ENCODE measurements at regions not wholly inside any gene's neighbourhood (a gene's known extent, or its start where the extent isn't known, plus 50 kb on each side); places are given as distances from the start of the nearest gene placed in this dataset.

- no peaks in the 10 kb centered on the region for H3K4me1 Mint-ChIP-seq (ENCODE audit: low read depth in 2 of 2)
- DNase-seq (ENCODE audit: low spot score) (no peak), ATAC-seq (no peak)
- no peak overlapping the region for H3K27ac Mint-ChIP-seq
- no peak overlapping the region for H3K4me3 Mint-ChIP-seq
- H3K36me3 Mint-ChIP-seq = no peaks in the 10 kb centered on the region
- H3K27me3 Mint-ChIP-seq = peaks cover 11 to 25% of the 10 kb centered on the region in 2 donors
- no peaks in the 10 kb centered on the region for H3K9me3 Mint-ChIP-seq
Observed at GRCh38 chr5:56686337-56687195, 128.8 kb upstream of the MAP3K1 start.

- Mint-ChIP-seq H3K4me1 (ENCODE audit: low read depth in 2 of 2) (no peaks in the 10 kb centered on the region), H3K36me3 (no peaks in the 10 kb centered on the region), H3K9me3 (no peaks in the 10 kb centered on the region), H3K27me3 (peaks cover 11 to 20% of the 10 kb centered on the region in 2 donors), H3K4me3 (no peak overlapping the region), H3K27ac (no peak overlapping the region)
- ATAC-seq (no peak), DNase-seq (ENCODE audit: low spot score) (no peak)
Observed at GRCh38 chr5:56685503-56686217, 129.7 kb upstream of the MAP3K1 start.

GRCh38 chr5:56684159-56684558 is 131.2 kb upstream of the MAP3K1 start:
- ATAC-seq (no peak), DNase-seq (ENCODE audit: low spot score) (no peak)
- no peak overlapping the region for H3K4me3 Mint-ChIP-seq
- no peaks in the 10 kb centered on the region for H3K9me3 Mint-ChIP-seq
- H3K27ac Mint-ChIP-seq = no peak overlapping the region
- H3K27me3 Mint-ChIP-seq = peaks cover 7 to 16% of the 10 kb centered on the region in 2 donors
- H3K4me1 Mint-ChIP-seq (ENCODE audit: low read depth in 2 of 2) = no peaks in the 10 kb centered on the region
- no peaks in the 10 kb centered on the region for H3K36me3 Mint-ChIP-seq

GRCh38 chr5:56683733-56684132 is 131.6 kb upstream of the MAP3K1 start:
- Mint-ChIP-seq H3K36me3 (no peaks in the 10 kb centered on the region), H3K27ac (no peak overlapping the region), H3K9me3 (no peaks in the 10 kb centered on the region), H3K4me1 (ENCODE audit: low read depth in 2 of 2) (no peaks in the 10 kb centered on the region), H3K4me3 (no peak overlapping the region), H3K27me3 (peaks cover 7 to 16% of the 10 kb centered on the region in 2 donors)
- DNase-seq (ENCODE audit: low spot score) = no peak
- ATAC-seq = no peak

GRCh38 chr5:56683281-56683680 is 132.1 kb upstream of the MAP3K1 start:
- Mint-ChIP-seq H3K27me3 (peaks cover 4 to 16% of the 10 kb centered on the region in 2 donors), H3K27ac (no peak overlapping the region), H3K36me3 (no peaks in the 10 kb centered on the region), H3K4me3 (no peak overlapping the region), H3K9me3 (no peaks in the 10 kb centered on the region), H3K4me1 (ENCODE audit: low read depth in 2 of 2) (no peaks in the 10 kb centered on the region)
- ATAC-seq = no peak
- no peak for DNase-seq (ENCODE audit: low spot score)

GRCh38 chr5:56681346-56681745 is 134.0 kb upstream of the MAP3K1 start:
- Mint-ChIP-seq H3K4me1 (ENCODE audit: low read depth in 2 of 2) (no peaks in the 10 kb centered on the region), H3K4me3 (no peak overlapping the region), H3K9me3 (no peaks in the 10 kb centered on the region), H3K27me3 (peaks cover 2 to 6% of the 10 kb centered on the region in 2 donors), H3K27ac (no peak overlapping the region), H3K36me3 (no peaks in the 10 kb centered on the region)
- ATAC-seq (no peak), DNase-seq (ENCODE audit: low spot score) (no peak)

- no peaks in the 10 kb centered on the region for H3K9me3 Mint-ChIP-seq
- H3K36me3 Mint-ChIP-seq = no peaks in the 10 kb centered on the region
- H3K4me1 Mint-ChIP-seq (ENCODE audit: low read depth in 2 of 2) = no peaks in the 10 kb centered on the region
- ATAC-seq = no peak
- peaks cover 2 to 6% of the 10 kb centered on the region in 2 donors for H3K27me3 Mint-ChIP-seq
- H3K27ac Mint-ChIP-seq = no peak overlapping the region
- no peak for DNase-seq (ENCODE audit: low spot score)
- no peak overlapping the region for H3K4me3 Mint-ChIP-seq
Observed at GRCh38 chr5:56680731-56681130, 134.6 kb upstream of the MAP3K1 start.

- no peaks in the 10 kb centered on the region for H3K9me3 Mint-ChIP-seq
- no peak for ATAC-seq
Observed at GRCh38 chr5:56677690-56678305, 137.6 kb upstream of the MAP3K1 start.

GRCh38 chr5:56676091-56676768 is 139.1 kb upstream of the MAP3K1 start:
- H3K27ac Mint-ChIP-seq = no peak overlapping the region

More at GRCh38 chr5:56677690-56678305, 137.6 kb upstream of the MAP3K1 start:
- no peak overlapping the region for H3K4me3 Mint-ChIP-seq
- H3K4me1 Mint-ChIP-seq (ENCODE audit: low read depth in 2 of 2) = peaks cover 0 to 4% of the 10 kb centered on the region in 2 donors
- no peaks in the 10 kb centered on the region for H3K36me3 Mint-ChIP-seq
- peaks cover 2 to 13% of the 10 kb centered on the region in 2 donors for H3K27me3 Mint-ChIP-seq
- DNase-seq (ENCODE audit: low spot score) = no peak
- H3K27ac Mint-ChIP-seq = no peak overlapping the region

GRCh38 chr5:56674441-56674840 is 140.9 kb upstream of the MAP3K1 start:
- ATAC-seq (no peak), DNase-seq (ENCODE audit: low spot score) (no peak)
- Mint-ChIP-seq H3K36me3 (no peaks in the 10 kb centered on the region), H3K27me3 (peaks cover 0 to 8% of the 10 kb centered on the region in 2 donors), H3K27ac (no peak overlapping the region), H3K4me3 (no peak overlapping the region), H3K9me3 (no peaks in the 10 kb centered on the region), H3K4me1 (ENCODE audit: low read depth in 2 of 2) (peaks cover 10 to 15% of the 10 kb centered on the region in 2 donors)

More at GRCh38 chr5:56676091-56676768, 139.1 kb upstream of the MAP3K1 start:
- no peaks in the 10 kb centered on the region for H3K9me3 Mint-ChIP-seq
- H3K27me3 Mint-ChIP-seq = peaks cover 2 to 13% of the 10 kb centered on the region in 2 donors
- H3K36me3 Mint-ChIP-seq = no peaks in the 10 kb centered on the region
- no peak for ATAC-seq
- H3K4me3 Mint-ChIP-seq = no peak overlapping the region
- H3K4me1 Mint-ChIP-seq (ENCODE audit: low read depth in 2 of 2) = peaks cover 0 to 7% of the 10 kb centered on the region in 2 donors
- no peak for DNase-seq (ENCODE audit: low spot score)

- ATAC-seq = no peak
- peaks cover 0 to 8% of the 10 kb centered on the region in 2 donors for H3K27me3 Mint-ChIP-seq
- peaks cover 11 to 16% of the 10 kb centered on the region in 2 donors for H3K4me1 Mint-ChIP-seq (ENCODE audit: low read depth in 2 of 2)
- H3K4me3 Mint-ChIP-seq = no peak overlapping the region
- H3K27ac Mint-ChIP-seq = peak overlapping the region in 1 of 2 donors; percentile 7
- no peak for DNase-seq (ENCODE audit: low spot score)
- no peaks in the 10 kb centered on the region for H3K9me3 Mint-ChIP-seq
- H3K36me3 Mint-ChIP-seq = no peaks in the 10 kb centered on the region
Observed at GRCh38 chr5:56673171-56673570, 142.2 kb upstream of the MAP3K1 start.

- Mint-ChIP-seq H3K4me3 (no peak overlapping the region), H3K4me1 (ENCODE audit: low read depth in 2 of 2) (peaks cover 11 to 18% of the 10 kb centered on the region in 2 donors), H3K27me3 (peaks cover 0 to 16% of the 10 kb centered on the region in 2 donors), H3K36me3 (no peaks in the 10 kb centered on the region), H3K9me3 (no peaks in the 10 kb centered on the region), H3K27ac (no peak overlapping the region)
- no peak for ATAC-seq
- DNase-seq (ENCODE audit: low spot score) = no peak
Observed at GRCh38 chr5:56671571-56671970, 143.8 kb upstream of the MAP3K1 start.

GRCh38 chr5:56670916-56671315 is 144.4 kb upstream of the MAP3K1 start:
- ATAC-seq = no peak
- H3K9me3 Mint-ChIP-seq = no peaks in the 10 kb centered on the region
- no peak overlapping the region for H3K4me3 Mint-ChIP-seq
- H3K27ac Mint-ChIP-seq = no peak overlapping the region
- peaks cover 11 to 18% of the 10 kb centered on the region in 2 donors for H3K4me1 Mint-ChIP-seq (ENCODE audit: low read depth in 2 of 2)
- H3K36me3 Mint-ChIP-seq = no peaks in the 10 kb centered on the region
- DNase-seq (ENCODE audit: low spot score) = no peak
- peaks cover 0 to 16% of the 10 kb centered on the region in 2 donors for H3K27me3 Mint-ChIP-seq
